Stimulated activated CD4-positive, alpha-beta T cell treated with anti-CD3 and anti-CD28 coated beads, Interleukin-4, amount 100 ng/mL, for 1 hour (primary cell): ENCODE measurements at regions not wholly inside any gene's neighbourhood (a gene's known extent, or its start where the extent isn't known, plus 50 kb on each side); places are given as distances from the start of the nearest gene placed in this dataset.
"Not testable (repeated sequence)": the region's sequence is repeated elsewhere in the genome, so short reads cannot be mapped to it uniquely, and the experiment has no call there.

Experiments used
- DNase-seq: peaks from one replicate; pipeline ENCODE4 v3.0.0-alpha.2; 2020

DNA sequence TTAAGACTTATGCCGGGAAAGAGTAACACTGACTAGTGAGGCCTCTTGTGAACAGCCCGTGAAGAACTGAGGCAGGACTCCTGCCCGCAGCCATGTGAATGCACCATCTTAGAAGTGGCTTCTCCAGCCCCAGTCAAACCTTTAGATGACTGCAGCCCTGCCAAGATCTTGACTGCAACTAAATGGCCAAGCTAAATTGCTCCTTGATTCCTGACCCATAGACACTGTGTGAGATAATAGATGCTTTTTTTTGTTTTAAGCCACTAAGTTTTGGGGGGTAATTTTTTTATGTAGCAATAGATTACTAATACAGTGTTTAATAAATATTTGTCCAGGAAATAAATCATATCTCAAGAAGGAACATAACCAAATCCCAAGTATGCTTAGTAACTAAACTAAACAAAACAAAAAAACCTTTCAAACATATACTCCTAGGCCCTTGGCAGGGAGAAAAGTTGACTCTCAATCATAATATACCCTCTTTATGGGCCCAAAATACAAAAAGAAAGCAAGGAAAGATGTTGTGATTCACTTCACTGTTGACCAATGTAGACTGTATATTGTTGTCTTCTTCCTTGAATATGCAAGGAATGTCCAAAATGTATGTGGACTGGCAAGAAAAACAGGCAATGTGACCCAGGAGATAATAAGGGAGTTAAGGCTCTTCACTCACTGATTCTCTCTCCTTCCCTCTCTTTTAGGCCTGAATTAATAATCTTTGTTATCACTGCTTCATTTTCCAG is 79.7 kb upstream of the ZNF366 start:
- no peak for DNase-seq

- no peak for DNase-seq
These were observed 77.3 kb upstream of the ZNF366 start for GRCh38 chr5:72584466-72584865.

GRCh38 chr5:72579290-72579689 is 72.1 kb upstream of the ZNF366 start:
- not testable (repeated sequence) for DNase-seq

- no peak for DNase-seq
These were observed 65.1 kb upstream of the ZNF366 start for GRCh38 chr5:72572236-72572765.

- DNase-seq, result no peak
These were observed 62.3 kb upstream of the ZNF366 start for GRCh38 chr5:72569408-72569944.

DNA sequence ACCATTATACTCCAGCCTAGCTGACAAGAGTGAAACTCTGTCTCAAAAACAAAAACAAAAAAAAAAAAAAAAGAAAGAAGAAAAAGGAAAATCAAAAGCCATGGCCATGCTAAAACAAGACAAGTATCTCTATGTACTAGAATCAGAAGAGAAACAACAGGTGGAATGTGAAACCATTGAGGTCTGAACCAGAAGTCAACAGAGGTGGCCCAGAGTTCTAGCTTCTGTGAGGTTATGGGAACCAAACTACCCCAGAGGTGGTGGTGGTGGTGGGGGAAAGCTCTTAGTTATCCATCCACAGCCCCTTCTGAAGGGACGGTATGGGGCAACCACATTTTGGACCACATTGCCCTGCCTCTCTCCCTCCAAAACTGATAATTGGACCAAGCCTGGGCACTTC is 59.5 kb upstream of the ZNF366 start:
- no peak for DNase-seq

DNA sequence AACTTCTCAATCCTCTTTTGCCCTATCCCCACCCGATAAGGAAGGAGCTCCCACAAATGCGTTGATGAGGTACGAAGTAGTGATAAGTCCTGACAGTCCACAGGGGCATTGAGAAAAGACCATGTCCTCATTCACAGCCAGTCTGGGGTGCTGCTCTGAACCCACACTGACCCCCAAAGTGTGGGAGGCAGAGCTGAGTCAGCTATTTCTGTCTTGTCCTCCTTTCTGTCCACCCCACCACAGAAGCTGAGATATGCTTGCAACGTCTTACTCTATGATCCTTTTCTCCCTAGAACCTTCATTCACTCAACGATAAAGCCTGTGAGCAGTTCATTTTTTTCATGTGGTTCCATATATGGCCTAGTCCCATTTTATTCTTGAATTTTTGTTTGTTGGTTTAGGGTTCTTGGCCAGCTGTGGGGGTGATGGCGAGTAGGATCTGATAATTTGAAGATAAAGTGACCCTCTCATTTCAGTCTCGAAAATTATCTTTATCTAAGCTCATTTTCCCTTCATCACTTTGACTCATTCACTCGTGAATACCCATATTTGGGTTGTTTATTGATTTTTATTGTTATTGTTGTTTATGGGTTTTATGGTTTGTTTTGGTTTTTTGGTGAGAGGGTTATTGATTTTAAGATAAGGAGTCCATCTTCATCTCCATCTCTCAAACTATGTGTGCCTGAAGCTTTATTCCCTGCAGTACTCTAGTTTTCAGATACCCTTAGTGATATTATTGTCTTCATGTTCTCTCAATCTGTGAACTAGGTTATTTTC is 58.5 kb upstream of the ZNF366 start:
- no peak for DNase-seq

DNA sequence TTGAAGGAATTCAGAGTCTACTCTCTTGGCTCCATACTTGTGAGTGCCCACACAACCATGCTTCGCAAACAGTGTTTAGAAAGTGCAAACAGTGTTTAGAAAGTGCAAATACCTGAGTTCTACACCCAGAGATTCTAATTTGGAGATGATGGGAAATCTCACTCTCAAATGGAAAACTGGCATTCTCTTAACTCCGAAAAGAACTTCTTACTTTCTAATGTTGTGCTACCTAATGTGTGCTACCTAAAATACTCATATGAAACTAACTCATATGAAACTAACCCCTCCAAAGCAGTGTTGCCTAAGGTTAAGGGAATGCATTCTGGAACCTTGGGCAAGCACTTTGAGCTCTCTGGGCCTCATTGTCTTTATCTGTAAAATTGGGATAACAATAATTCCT is 55.5 kb upstream of the ZNF366 start:
- DNase-seq, result no peak

GRCh38 chr5:72561148-72561972 is 54.1 kb upstream of the ZNF366 start:
- DNase-seq, result no peak

GRCh38 chr5:72559866-72560766 is 52.9 kb upstream of the ZNF366 start:
- no peak for DNase-seq

- no peak for DNase-seq
These were observed 51.2 kb upstream of the ZNF366 start for GRCh38 chr5:72558383-72558782.

DNA sequence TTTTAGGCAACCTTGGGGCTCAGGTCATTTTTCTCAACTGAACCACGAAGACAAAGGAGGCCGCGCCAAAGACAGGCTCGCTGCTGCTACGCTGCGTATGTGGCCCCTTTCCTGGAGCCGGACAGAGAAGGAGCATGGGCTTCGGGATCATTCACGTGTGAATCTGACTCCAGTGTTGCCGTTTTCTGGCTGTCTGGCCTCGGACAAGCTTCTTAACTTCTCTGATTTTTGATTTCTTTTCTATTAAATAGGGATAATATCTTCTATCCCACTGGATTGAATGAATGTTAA is 50.8 kb upstream of the ZNF366 start:
- DNase-seq, result no peak

DNA sequence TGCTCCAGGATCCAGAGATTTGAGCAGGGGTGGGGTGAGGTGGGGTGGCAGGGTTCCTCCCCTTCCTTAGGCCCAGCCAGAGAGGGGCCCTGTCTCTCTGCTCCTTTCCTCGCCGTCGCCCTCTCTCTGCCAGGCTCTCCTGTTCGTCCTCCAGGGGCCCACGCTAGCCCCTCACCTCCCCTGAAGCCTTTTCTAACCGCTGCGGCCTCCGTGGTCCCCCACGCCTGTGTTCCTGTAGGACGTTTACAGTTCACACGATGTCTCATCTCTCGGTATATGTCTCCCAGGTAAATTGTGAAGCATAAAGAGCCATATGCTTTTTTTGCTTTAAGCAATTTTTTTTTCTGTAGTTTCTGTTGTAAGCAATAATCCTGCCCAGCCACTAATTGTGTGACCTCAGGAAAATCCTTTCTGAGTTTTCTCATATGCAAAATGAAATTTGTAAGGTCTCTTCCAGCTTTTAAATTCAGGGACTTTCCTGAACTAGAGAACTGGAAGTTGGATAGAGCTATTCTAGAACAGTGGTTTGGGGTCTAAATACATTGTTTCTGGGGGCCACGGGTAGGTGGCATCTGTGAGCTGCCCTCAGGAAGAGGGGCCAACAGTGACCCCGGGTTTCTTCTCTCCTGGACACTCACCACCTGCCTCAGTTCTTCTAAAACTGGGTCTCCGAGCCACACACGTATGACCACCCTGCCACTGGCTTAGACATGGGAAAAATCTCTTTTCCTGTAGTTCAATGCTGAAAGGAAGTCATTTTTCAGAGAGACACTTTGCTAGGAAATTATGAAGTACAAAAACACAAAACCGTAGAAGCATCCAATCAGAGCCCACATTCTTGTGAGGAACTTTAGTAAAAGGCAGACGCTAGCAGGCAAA is 50.2 kb upstream of the ZNF366 start:
- DNase-seq, result no peak
